IPS DF 4.7 (cell line): ENCODE measurements at regions not wholly inside any gene's neighbourhood (a gene's known extent, or its start where the extent isn't known, plus 50 kb on each side); places are given as distances from the start of the nearest gene placed in this dataset.
"Not testable (repeated sequence)": the region's sequence is repeated elsewhere in the genome, so short reads cannot be mapped to it uniquely, and the experiment has no call there.

Experiments used
- DNase-seq: peaks from one replicate; pipeline ENCODE4 v3.0.0-alpha.2; 2013; ENCODE audit warnings: low spot score; ENCODE audit errors: extremely low read depth

DNA sequence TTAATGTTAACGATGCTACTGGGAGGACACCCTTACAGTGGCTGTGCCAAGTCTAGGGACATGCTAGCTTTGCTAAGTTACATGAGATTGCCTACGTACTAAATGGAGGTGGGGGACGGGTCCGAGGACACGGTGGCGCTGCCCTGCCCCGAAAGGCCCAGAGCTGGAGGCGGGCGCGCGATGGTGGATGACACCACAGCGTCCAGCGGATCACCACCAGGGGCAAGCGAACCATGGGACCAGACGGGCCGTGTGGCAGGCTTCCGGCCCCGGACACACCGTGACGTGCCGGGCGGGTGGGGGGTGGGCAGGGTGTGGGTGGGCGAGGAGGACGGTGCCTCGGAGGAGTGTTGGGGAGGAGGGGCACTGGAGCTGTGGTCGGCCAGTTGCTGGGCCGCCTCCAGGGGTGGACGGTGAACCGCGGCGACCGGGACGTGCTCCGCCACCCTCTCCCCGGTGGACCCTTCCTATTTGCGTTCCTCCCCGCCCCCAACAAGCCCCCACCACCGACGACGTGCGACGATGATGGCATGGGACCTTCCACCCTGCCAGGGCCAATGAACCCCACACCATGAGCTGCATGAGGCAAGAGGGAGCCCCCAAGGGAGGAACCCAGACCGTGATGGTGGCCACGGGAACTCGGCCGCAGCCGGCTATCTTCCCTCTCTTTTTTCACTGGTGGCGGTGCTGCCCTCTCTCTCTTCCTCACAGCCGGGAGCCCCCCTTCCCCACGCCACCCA, 773.3 kb upstream of the DEFB115 start:
- DNase-seq = no peak

DNA sequence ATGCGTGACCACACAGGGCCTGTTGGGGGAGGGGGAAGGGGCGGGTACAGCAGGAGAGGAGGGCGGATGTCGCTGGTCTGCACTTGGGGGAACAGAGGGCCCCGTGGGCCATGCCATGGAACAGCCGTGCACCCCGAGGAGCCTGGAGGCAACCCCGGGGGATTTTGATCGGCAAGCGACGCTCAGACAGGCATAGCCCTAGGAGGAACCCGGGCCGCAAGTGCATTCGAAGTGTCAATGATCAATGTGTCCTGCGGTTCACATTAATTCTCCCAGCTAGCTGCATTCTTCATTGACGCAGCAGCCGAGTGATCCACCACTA, 772.8 kb upstream of the DEFB115 start:
- no peak for DNase-seq

DNA sequence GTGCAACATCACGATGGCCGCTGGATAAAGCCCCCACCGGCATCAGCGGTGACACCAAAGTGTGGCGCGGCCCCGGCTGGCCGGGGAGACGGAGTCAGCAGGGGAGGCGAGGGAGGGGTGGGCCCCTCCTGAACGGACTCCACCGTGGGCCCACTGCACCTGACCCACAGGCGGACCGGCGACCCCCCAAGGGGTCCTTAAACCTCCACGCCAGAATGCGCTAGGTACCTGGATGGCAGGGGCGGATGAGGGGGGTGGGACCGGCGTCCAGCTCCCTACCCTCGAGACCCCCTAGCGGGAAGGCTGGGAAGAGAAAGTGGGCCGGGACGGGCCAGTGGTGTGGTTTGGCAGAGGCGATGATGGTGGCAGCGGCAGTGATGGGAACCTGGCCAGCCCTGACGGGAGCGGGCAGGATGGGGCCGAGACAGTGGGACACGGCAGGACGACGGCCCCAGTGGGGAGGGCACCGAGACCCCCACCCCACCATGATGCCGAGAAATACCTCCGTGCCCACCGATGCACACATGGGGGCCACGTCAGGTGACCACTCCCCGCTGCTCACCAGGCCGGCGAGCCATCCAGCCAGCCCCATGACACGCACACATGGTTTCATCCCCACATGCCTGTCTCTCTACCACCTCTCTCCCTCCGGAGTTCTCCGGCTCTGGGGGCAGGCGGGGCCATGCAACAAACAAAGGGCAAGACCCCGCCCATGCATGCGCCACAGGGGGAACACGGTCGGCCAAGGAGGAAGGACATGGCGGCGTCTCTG, 771.9 kb upstream of the DEFB115 start:
- DNase-seq = no peak

DNA sequence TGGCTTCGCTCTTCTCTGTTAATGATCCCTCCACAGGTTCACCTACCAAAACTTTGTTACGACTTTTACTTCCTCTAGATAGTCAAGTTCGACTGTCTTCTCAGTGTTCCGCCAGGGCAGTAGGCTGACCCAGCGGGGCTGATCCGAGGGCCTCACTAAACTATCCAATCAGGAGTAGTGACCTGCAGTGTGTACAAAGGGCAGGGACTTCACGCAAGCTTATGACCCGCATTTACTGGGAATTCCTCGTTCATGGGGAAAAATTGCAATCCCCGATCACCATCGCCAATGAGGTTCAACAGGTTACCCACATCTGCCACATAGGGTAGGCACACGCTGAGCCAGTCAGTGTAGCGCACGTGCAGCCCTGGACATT, 771.4 kb upstream of the DEFB115 start:
- no peak for DNase-seq

DNA sequence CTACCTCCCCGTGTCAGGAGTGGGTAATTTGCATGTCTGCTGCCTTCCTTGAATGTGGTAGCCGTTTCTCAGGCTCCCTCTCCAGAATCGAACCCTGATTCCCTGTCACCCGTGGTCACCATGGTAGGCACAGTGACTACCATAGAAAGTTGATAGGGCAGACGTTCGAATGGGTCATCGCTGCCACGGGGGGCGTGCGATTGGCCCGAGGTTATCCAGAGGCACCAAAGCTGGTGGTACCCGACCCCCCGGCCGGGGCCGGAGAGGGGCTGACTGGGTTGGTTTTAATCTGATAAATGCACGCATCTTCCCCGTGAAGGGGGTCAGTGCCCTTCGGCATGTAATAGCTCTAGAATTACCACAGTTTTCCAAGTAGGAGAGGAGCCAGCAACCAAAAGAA, 770.0 kb upstream of the DEFB115 start:
- not testable (repeated sequence) for DNase-seq

DNA sequence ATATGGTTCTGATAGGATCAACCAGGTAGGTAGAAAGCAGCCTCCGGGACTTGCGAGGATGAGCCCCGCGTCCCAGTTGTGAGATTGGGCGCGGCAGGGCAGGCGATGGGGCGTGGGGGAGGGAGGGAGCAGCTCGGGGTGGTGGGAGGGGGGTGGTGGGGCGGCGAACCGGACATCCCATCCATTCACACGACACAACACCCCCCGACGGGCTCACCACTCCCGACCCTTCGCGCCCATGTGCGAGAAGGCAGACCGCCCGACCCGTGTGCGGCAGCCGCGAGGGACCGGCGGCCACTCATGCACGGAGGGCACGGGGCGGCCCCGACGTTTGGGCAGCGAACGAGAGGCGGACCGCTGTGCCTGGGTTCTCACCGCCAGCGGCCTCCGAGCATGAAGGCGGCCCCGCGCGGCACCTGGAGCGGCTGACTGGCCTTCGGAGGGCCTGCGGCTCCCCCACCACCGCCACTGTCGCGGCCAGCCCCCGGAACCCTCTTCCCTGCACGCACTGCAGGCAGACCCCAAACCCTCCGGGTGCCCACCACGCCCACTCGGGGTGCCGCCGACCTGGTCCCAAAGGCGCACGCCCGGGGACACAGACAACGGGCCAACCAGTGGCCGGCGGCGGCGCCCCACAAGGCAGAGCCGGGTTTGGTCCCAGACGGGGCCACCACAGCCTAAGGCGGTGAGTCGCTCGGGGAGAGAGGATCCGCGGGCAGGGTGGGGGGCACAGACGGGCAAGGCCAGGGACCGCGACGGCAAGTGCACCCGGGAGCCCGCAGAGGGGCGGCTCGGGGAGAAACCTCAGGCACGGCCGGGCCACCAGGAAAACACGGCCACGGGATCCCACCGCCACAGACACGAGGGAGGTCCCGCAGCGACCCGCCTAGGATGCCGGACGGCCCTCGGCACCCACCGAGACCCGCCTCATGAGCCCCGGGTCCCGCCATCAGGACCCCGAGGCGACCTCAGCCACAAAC, 769.2 kb upstream of the DEFB115 start:
- DNase-seq = no peak

DNA sequence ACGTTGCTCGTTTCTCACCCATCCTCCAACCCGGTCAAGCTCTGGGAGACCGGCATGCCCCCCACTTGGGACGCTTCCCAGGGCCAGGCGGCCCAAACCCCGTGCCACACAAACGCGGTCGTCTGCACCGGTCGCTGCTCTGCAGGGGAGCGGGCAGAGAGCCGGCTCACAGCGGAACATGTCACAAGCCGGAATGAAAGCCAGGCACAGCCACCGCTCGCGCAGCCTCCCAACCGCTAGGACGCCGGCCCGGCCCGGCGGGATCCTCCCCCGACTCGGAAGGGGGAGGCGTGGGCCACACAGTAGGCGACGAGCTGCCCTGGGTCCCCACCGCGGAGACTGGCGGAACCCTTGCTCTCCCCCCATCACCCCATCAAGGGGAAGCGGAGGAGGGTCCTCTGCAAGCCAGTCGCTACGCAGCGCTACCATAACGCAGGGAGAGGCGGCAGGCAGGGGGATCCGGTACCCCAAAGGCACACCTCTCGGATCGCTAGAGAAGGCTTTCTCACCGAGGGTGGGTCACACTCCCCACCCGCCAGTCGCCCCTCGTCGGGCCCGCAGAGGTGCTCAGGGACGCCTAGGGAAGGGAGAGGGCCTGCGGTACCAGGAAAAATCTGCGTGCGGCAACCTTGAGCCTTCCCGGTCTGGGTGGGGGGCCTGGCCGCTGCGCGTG, 768.4 kb upstream of the DEFB115 start:
- DNase-seq = no peak

DNA sequence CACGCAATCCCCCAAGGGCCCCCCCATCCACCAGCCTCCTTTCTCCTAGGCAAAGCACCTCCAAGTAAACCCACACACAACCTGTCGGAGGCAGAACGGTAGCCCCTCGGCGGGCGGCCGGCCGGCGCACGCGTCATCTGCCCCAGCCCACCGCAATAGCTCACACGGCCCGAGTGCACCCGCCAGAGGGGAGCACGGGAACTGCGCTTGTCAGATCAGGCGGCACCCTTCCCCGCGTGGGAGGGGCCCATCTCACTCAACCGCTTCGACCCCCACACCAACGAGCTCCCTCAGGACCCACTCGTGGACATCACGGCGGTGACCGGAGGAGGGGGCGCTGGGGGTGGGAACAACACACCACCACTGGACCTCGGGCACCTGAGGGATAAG, 767.9 kb upstream of the DEFB115 start:
- DNase-seq = no peak

DNA sequence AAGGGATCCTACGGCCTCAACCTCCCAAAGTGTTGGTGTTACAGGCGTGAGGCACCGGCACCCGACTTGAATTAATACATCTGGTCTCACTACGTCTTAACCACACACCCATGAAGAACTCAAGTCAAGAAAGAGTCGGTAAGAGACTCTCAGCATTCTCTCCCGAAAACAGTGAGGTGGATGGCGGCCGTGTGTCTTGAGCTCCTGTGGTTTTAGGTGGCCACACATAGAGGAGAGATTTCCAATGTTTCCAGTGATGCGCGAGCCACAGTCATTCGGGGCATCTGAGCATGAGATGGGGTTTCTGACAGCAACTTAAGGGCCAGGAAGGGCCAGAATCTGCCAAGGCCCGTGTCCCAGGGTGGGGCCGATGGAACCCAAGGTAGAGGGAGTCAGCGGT, 766.4 kb upstream of the DEFB115 start:
- DNase-seq = no peak

DNA sequence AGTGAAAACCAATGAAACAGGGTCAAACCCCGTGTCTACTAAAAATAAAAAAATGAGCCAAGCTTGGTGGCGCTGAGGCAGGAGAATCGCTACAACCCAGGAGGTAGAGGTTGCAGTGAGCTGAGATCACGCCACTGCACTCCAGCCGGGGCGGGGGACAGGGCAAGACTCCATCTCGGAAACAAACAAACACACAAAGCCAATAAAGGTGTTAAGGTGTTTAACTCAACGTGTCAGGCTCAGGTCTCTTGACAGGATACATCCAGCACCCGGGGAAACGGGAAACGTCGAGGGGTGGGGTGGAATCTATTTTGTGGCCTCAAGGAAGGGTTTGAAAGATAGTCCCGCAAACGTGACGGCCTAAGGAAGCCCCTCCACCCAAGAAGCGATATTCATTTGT, 760.8 kb upstream of the DEFB115 start:
- not testable (repeated sequence) for DNase-seq

DNA sequence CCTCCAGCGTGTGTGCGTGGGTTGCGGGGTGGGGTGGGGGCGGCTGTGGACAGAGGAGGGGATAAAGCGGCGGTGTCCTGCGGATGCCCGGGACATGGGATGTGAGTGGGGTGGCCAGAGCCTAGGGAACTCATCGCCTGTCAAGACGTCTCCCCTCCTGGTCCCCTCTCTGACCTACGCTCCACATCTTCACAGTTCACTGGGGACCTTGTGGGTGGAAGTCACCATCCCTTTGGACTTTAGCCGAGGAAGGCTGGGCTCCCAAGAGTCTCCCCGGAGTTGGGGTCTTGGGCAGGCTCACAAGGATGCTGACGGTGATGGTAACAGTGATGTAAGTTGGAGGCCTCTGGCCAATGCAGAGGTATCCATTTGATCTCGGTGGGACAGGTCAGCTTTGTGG, 760.3 kb upstream of the DEFB115 start:
- DNase-seq = not testable (repeated sequence)

DNA sequence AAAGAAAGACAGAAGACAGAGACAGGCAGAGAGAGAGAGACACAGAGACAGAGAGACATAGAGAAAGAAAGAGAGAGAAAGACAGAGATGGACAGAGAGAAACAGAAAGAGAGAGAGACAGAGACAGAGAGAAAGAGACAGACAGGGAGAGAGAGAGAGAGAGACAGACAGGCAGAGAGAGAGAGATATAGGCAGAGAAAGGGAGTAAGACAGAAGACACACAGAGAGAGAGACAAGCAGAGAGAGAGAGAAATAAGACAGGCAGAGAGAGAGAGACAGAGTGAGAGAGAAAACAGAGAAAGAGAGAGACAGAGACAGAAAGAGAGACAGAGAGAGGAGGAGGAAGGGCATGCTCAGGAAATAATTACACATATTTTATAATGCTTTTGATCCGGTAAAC, 758.3 kb upstream of the DEFB115 start:
- no peak for DNase-seq

DNA sequence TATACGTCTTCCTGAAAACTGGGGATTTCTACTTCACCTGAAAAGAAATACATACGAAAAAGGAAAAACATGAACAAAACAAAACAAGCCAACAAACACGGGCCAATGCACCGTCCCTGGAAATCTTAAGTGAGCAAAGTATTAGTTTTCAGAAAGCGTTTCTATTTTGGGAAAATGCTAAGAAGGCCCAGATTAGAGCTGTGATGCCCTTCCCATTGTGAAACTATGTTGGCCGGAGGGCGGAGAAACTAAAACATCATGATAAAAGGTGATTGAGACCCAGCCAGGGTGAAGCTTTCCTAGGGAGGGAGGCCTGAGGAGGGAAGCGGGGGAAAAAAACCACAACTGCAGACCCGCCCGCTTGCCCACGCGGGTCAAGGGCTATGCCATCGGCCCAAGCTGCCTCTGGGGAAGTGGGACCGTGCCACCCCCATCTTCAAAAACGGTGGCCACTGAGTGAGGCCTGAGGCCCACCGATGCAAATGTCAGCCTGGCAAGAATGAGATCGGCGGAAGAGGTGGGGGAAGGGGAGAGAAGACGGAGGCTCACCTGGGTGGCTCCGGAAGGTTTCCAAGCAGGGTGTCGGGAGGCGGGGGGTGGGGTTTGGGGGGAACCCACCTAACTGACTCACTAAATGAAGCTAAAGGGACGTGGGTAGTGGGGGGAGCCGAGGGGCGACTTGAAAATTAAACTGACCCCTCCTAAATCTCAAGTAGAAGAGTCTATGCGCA, 757.6 kb upstream of the DEFB115 start:
- DNase-seq = not testable (repeated sequence)

DNA sequence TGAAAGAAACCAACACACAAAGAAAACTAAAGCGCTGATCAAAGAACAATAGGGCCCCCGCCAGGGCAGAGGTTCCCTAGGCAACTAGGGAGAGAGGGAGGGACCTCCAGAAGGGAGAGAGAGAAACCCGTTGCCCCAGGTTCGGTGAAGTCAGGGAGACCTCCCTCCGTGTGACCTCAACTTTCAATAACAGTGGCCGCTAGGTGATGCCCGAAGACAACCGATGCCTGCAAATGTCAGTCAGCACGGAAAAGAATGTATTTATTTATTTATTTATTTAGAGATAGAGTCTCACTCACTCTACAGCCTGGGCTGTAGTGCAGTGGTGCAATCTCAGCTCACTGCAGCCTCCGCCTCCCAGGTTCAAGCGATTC, 757.0 kb upstream of the DEFB115 start:
- DNase-seq = peak; percentile 94

DNA sequence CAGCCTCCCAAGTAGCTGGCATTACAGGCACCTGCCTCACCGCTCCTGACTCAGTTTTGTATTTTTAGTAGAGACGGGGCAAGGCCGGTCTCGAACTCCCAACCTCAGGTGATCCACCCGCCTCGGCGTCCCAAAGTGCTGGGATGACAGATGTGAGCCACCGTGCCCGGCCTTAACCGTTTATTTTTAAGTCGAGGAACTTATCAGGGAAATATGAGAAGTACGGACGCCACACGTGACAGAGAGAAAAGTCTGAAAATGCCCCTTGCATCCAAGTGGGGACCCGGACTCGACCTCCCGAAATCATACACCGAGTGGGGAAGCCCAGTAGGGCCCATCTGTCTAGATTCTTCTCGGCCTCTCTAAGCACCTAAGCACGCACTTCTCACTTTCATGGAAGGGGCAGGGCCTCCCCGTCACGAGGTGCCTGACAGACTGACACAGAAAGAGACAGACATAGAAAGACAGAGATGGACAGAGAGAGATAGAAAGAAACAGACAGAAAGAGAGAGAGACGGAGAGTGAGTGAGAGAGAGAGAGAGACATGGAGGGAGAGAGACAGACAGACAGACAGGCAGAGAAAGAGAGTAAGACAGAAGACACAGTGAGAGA, 756.5 kb upstream of the DEFB115 start:
- no peak for DNase-seq

DNA sequence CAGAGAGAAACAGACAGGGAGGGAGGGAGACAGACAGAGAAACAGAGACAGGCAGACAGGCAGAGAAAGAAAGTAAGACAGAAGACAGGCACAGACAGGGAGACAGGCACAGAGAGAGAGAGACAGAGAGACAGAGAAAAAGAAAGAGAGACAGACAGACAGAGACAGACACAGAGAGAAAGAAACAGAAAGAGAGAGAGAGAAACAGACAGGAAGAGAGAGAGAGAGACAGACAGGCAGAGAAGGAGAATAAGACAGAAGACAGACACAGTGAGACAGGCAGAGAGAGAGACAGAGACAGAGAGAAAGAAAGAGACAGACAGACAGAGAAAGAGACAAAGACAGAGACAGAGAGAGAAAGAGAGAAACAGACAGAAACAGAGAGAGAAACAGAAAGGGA, 754.8 kb upstream of the DEFB115 start:
- no peak for DNase-seq

DNA sequence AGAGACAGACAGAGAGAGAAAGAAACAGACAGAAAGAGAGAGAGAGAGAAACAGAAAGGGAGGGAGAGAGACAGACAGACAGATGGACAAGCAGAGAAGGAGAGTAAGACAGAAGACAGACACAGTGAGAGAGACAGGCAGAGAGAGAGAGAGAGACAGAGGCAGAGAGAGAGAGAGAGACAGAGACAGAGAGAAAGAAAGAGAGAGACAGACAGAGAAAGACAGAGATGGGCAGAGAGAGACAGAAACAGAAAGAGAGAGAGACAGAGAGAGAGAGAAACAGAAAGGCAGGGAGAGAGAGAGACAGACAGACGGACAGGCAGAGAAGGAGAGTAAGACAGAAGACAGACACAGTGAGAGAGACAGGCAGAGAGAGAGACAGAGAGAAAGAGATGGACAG, 754.3 kb upstream of the DEFB115 start:
- not testable (repeated sequence) for DNase-seq

DNA sequence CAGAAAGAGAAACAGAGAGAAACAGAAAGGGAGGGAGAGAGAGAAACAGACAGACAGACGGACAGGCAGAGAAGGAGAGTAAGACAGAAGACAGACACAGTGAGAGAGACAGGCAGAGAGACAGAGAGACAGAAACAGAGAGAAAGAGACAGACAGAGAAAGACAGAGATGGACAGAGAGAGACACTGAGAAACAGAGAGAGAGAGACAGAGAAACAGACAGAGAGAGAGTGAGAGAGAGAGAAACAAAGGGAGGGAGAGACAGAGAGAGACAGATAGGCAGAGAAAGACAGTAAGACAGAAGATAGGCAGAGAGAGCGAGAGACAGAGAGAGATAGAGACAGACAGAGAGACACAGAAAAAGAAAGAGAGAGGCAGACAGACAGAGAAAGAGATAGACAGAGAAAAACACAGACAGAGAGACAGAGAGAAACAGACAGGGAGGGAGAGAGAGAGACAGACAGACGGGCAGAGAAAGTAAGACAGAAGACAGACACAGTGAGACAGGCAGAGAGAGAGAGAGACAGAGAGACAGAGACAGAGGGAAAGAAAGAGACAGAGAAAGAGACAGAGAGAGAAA, 753.4 kb upstream of the DEFB115 start:
- no peak for DNase-seq

DNA sequence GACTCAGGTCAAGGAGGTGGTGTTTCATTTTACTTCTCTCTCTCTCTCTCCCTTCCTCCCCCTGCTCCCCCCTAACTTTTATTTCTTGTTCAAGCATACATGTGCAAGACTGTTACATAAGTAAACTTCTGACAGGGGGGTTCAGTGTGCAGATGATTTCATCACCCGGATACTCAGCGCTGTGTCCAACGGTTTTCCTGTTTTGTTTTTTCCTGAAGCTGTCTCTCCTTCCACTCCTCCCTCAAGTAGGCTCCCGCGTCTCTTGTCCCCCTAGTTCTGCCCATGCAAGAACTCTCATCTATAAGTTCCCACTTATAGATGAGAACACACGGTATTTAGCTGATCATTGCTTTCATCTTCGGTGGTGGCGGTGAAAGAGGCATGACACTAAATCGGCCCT, 751.9 kb upstream of the DEFB115 start:
- no peak for DNase-seq

DNA sequence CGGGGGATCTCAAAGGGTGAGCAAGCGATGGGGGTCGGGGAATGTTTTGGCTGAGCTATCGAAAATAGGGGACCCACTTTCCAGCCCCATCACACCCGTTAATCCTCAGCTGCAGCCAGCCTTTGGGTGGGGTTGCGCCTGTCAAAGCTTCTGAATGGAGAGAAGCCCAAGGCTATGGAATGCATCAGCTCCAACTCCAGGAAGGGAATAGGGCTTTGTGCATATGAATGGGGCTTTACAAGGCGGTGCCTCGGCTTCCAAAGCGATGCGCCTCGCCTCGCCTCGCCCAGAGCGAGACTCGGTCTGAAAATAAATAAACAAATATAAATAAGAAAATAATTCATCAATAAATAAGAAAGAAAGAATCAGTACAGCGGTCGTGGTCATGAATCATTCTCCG, 751.4 kb upstream of the DEFB115 start:
- no peak for DNase-seq
